Chondrocyte (in vitro differentiated cells): ENCODE measurements at regions not wholly inside any gene's neighbourhood (a gene's known extent, or its start where the extent isn't known, plus 50 kb on each side); places are given as distances from the start of the nearest gene placed in this dataset.

Source experiments
- DNase-seq: peaks from one replicate; pipeline ENCODE4 v3.0.0; 2021; ENCODE audit warnings: mixed read lengths, low spot score
- H3K27ac Mint-ChIP-seq: one replicate; pipeline ENCODE4 v1.8.0; 2021; ENCODE audit warnings: mild to moderate bottlenecking, moderate library complexity, mixed read lengths; ENCODE audit not compliant: unreplicated experiment
- H3K27me3 Mint-ChIP-seq: 2 replicates; pipeline ENCODE4 v1.8.0; 2021; ENCODE audit warnings: low read depth, mixed read lengths
- H3K36me3 Mint-ChIP-seq: 2 replicates; pipeline ENCODE4 v1.8.0; 2021; ENCODE audit warnings: low read depth, mixed read lengths
- H3K4me1 Mint-ChIP-seq: 2 replicates; pipeline ENCODE4 v1.8.0; 2021; ENCODE audit warnings: low read depth, mild to moderate bottlenecking, mixed read lengths
- H3K4me3 Mint-ChIP-seq: one replicate; pipeline ENCODE4 v1.8.0; 2021; ENCODE audit warnings: mild to moderate bottlenecking, moderate library complexity, mixed read lengths; ENCODE audit not compliant: unreplicated experiment
- H3K9me3 Mint-ChIP-seq: 2 replicates; pipeline ENCODE4 v1.8.0; 2021; ENCODE audit warnings: low read depth, mixed read lengths
- TF ChIP-seq, protein P1 (sequence below): fragments of 200-600 bp; sonication (generic); IDR thresholded peaks from 2 replicates; pipeline ENCODE4 v1.5.0; 2021; ENCODE audit warnings: antibody characterized with exemption, mild to moderate bottlenecking, moderate library complexity

DNA sequence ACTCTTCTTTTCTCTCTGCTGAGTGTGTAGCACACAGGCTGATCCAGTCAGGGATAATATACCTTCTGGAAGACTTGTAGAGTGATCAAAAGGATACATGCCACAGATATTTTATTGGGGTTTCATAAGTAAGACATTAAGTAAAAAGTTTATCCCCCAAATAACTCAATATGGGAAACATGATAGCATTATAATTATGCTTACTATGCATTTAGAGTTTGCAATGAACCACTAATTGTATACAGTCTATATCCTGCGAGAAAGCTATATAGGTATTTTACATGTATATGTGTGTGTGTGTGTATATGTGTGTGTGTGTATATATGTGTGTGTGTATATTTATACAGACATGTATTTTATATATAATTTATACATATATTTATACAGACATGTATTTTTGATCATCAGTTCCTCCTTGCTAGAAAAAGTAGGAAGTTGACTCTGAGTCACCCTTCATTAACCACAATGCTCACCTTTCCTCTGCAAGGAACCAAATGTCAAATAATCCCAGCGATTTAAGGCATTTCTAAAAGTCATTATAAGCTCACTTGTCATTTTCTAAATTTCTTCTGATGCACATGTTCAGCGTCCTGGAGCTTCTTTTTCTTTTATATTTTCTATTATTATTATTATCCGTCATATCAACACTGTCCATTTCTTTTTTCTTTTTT, 312.5 kb upstream of the OBI1 start:
- no peak for DNase-seq
- H3K27ac Mint-ChIP-seq, result no peak overlapping the region
- H3K9me3 Mint-ChIP-seq, result no peaks in the 10 kb centered on the region
- peaks cover 4% of the 10 kb centered on the region for H3K27me3 Mint-ChIP-seq
- H3K4me1 Mint-ChIP-seq, result no peaks in the 10 kb centered on the region
- TF ChIP-seq, protein P1, sequence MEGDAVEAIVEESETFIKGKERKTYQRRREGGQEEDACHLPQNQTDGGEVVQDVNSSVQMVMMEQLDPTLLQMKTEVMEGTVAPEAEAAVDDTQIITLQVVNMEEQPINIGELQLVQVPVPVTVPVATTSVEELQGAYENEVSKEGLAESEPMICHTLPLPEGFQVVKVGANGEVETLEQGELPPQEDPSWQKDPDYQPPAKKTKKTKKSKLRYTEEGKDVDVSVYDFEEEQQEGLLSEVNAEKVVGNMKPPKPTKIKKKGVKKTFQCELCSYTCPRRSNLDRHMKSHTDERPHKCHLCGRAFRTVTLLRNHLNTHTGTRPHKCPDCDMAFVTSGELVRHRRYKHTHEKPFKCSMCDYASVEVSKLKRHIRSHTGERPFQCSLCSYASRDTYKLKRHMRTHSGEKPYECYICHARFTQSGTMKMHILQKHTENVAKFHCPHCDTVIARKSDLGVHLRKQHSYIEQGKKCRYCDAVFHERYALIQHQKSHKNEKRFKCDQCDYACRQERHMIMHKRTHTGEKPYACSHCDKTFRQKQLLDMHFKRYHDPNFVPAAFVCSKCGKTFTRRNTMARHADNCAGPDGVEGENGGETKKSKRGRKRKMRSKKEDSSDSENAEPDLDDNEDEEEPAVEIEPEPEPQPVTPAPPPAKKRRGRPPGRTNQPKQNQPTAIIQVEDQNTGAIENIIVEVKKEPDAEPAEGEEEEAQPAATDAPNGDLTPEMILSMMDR, result no peak
- no peaks in the 10 kb centered on the region for H3K36me3 Mint-ChIP-seq
- no peak overlapping the region for H3K4me3 Mint-ChIP-seq

DNA sequence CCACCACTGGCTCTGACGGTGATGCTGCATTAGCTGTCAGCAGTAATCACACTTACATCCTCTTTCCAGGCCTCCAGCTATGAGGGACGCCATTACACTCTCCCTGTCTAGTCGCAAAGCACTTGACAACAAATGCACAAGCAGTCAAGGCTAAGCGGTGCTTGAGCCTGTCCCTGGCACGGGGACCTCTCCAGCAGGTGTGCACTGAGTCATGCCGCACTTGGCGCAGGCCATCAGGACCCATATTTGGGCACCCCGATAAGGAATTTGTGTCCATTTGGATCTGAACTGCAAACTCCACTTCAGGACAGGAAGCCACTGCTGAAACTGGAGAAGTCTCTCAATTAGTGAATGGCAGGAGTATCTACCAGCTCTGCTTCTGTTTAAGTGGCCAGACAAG, 301.9 kb upstream of the OBI1 start:
- Mint-ChIP-seq H3K36me3 (no peaks in the 10 kb centered on the region), H3K4me1 (no peaks in the 10 kb centered on the region), H3K9me3 (no peaks in the 10 kb centered on the region), H3K27me3 (peaks cover 6% of the 10 kb centered on the region), H3K4me3 (no peak overlapping the region), H3K27ac (no peak overlapping the region)
- TF ChIP-seq, protein P1, result no peak
- no peak for DNase-seq

DNA sequence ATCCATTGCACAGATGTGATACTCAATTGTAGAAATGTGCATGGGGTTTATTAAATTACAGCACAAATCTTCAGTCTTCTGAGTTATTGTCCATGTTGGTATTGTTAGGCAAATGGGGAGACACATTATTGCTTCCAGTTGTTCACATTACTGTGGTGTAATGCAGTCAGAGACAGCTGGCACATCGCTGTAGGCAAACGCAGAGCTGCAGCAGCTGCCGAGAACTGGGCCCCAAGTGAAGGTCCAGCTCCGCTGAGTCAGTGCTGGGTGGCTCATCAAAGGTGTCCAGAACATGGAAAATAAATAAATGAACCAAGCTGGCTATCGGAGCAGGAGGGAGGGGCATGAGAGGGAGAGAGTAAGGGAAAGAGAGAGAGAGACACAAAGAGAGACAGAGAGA, 299.1 kb upstream of the OBI1 start:
- no peaks in the 10 kb centered on the region for H3K4me1 Mint-ChIP-seq
- TF ChIP-seq, protein P1, result no peak
- DNase-seq, result no peak
- H3K27ac Mint-ChIP-seq, result no peak overlapping the region
- H3K9me3 Mint-ChIP-seq, result no peaks in the 10 kb centered on the region
- peaks cover 9% of the 10 kb centered on the region for H3K27me3 Mint-ChIP-seq
- H3K36me3 Mint-ChIP-seq, result no peaks in the 10 kb centered on the region
- H3K4me3 Mint-ChIP-seq, result no peak overlapping the region

DNA sequence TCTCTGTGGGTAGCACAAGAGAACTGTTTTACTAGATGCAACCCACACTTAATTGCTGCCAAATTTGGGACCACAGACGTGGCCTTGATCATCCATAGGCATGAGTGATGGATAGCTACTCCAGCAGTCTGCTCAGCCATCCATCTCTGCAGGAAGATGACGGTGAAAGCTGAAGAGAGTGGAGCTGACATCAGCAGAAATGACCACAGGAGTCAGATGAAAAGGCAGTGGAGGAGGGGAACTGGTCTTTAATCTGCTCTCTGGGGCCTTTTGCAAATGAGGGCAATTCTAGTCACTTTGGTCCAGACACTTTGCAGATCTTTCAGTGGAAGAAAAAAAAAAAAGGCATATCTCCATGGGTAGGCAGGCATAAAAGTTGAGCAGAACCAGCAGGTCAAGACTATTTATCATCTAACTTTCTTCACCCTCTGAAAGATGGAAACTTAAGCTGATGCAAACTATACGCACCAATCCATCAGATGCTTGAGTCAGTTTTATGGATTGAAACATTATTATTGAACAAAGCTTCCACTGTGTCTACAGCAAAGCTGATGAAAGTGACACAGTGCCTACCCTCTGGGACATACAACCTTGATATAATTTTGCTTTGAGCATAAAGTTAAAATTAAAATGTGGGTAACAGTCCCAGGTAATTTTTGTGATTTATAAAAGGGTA, 281.6 kb upstream of the OBI1 start:
- no peak for DNase-seq
- TF ChIP-seq, protein P1, result no peak
- no peak overlapping the region for H3K27ac Mint-ChIP-seq
- H3K4me3 Mint-ChIP-seq, result no peak overlapping the region
- H3K4me1 Mint-ChIP-seq, result no peaks in the 10 kb centered on the region
- H3K27me3 Mint-ChIP-seq, result peaks cover 2% of the 10 kb centered on the region
- H3K36me3 Mint-ChIP-seq, result no peaks in the 10 kb centered on the region
- no peaks in the 10 kb centered on the region for H3K9me3 Mint-ChIP-seq

DNA sequence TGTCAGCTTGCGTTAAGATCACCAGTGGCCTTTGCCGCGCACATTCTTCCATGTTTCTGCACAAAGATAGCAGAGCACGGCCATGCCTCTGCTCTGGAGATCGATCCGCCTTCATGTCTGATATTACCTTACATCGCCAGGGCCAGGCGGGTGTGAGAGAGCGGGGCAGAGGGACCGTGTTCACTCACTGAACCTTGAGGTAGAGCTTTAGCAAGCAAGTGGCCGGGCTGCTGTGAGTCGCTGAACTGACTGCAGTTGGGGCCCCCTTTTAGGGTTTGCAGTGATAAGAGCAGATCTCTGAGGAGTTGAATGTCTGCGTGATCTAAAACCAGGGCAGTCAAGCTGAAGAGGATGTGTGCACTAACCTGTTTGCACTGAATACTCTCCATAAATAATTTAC, 275.4 kb upstream of the OBI1 start:
- TF ChIP-seq, protein P1, result no peak
- no peaks in the 10 kb centered on the region for H3K27me3 Mint-ChIP-seq
- no peaks in the 10 kb centered on the region for H3K4me1 Mint-ChIP-seq
- H3K4me3 Mint-ChIP-seq, result no peak overlapping the region
- H3K27ac Mint-ChIP-seq, result no peak overlapping the region
- no peaks in the 10 kb centered on the region for H3K9me3 Mint-ChIP-seq
- H3K36me3 Mint-ChIP-seq, result no peaks in the 10 kb centered on the region
- peak; percentile 77 for DNase-seq
